ENCODE measurements at regions not wholly inside any gene's neighbourhood (a gene's known extent, or its start where the extent isn't known, plus 50 kb on each side); places are given as distances from the start of the nearest gene placed in this dataset.

- POLR2A ChIA-PET: no interaction called here
- peaks cover 26% of the 10 kb centered on the region for H3K27me3 Mint-ChIP-seq (ENCODE audit: insufficient read depth, unreplicated experiment)
- H3K9me3 Mint-ChIP-seq (ENCODE audit: unreplicated experiment): peaks cover 10% of the 10 kb centered on the region
- H3K4me1 Mint-ChIP-seq (ENCODE audit: low read depth, unreplicated experiment): no peaks in the 10 kb centered on the region
- H3K4me3 Mint-ChIP-seq (ENCODE audit: unreplicated experiment): no peak overlapping the region
- no TSS peak for BruUV-seq (replicated peaks)
- no peaks in the 10 kb centered on the region for H3K36me3 ChIP-seq (ENCODE audit: control insufficient read depth, insufficient read depth, low read length)
- peaks cover 7% of the 10 kb centered on the region for H3K9me3 ChIP-seq
- TF ChIP-seq, protein P1, sequence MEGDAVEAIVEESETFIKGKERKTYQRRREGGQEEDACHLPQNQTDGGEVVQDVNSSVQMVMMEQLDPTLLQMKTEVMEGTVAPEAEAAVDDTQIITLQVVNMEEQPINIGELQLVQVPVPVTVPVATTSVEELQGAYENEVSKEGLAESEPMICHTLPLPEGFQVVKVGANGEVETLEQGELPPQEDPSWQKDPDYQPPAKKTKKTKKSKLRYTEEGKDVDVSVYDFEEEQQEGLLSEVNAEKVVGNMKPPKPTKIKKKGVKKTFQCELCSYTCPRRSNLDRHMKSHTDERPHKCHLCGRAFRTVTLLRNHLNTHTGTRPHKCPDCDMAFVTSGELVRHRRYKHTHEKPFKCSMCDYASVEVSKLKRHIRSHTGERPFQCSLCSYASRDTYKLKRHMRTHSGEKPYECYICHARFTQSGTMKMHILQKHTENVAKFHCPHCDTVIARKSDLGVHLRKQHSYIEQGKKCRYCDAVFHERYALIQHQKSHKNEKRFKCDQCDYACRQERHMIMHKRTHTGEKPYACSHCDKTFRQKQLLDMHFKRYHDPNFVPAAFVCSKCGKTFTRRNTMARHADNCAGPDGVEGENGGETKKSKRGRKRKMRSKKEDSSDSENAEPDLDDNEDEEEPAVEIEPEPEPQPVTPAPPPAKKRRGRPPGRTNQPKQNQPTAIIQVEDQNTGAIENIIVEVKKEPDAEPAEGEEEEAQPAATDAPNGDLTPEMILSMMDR (IDR thresholded peaks at IDR 0.05; ENCODE audit: insufficient read depth in 1 of 2, low read depth in 1 of 2, low read length in 1 of 2, severe bottlenecking in 1 of 2, unreplicated experiment in 1 of 2): no peak
- H3K27ac Mint-ChIP-seq (ENCODE audit: unreplicated experiment): no peak overlapping the region
- no peak overlapping the region for H3K4me3 ChIP-seq (ENCODE audit: low read depth, low read length)
- no peak for DNase-seq
- CTCF ChIA-PET: no interaction called here
- intact Hi-C loops (cut with micrococcal nuclease; ENCODE audit: unreplicated experiment): no loop called here
- no peaks in the 10 kb centered on the region for H3K4me1 ChIP-seq
- H3K36me3 Mint-ChIP-seq (ENCODE audit: insufficient read depth, unreplicated experiment): no peaks in the 10 kb centered on the region
- H3K27me3 ChIP-seq (replicated peaks; ENCODE audit: control insufficient read depth, insufficient read depth, low read length): no peaks in the 10 kb centered on the region
Measured at GRCh38 chr13:112236016-112236415, 140.1 kb upstream of the SPACA7 start.

DNA sequence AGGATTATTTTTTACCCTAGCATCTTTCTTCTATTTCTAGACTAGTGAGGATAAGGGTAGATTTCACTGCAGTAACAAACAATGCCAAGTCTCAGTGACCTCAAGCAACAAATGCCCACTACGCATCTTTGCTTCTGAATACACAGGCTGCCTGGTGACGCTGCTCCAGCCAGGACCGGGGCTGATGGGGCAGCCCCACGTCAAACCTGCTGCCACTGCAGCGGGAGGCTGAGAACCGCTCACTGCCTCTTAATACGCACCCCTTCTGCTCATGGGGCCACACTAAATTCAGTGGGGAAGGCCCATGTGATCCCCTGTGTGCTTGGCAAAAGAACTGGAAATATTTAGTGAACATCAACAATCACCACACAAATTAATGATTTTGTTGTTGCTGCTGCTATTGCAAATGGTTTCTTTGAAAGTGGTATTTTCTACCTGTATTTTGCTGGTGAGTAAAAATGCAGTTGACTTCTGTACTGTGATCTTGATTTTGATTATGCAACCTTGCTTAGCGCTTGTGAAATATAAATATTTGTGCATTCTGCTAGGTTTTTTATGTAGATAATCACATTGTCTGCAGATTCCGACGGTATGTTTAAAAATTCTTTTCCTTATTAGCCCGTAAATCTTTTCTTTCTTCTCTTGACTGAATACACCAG lies 139.5 kb upstream of the SPACA7 start:
- no peaks in the 10 kb centered on the region for H3K4me1 Mint-ChIP-seq (ENCODE audit: low read depth, unreplicated experiment)
- no peaks in the 10 kb centered on the region for H3K27me3 ChIP-seq (replicated peaks; ENCODE audit: control insufficient read depth, insufficient read depth, low read length)
- H3K27me3 Mint-ChIP-seq (ENCODE audit: insufficient read depth, unreplicated experiment): peaks cover 27% of the 10 kb centered on the region

GRCh38 chr13:112238436-112238995 lies 137.6 kb upstream of the SPACA7 start:
- H3K27me3 Mint-ChIP-seq (ENCODE audit: insufficient read depth, unreplicated experiment): peaks cover 21% of the 10 kb centered on the region

More for the DNA sequence above, 139.5 kb upstream of the SPACA7 start:
- intact Hi-C loops (cut with micrococcal nuclease; ENCODE audit: unreplicated experiment): no loop called here
- H3K27ac Mint-ChIP-seq (ENCODE audit: unreplicated experiment): no peak overlapping the region
- no peaks in the 10 kb centered on the region for H3K36me3 Mint-ChIP-seq (ENCODE audit: insufficient read depth, unreplicated experiment)
- H3K36me3 ChIP-seq (ENCODE audit: control insufficient read depth, insufficient read depth, low read length): no peaks in the 10 kb centered on the region
- no peak for DNase-seq
- H3K4me3 Mint-ChIP-seq (ENCODE audit: unreplicated experiment): no peak overlapping the region
- TF ChIP-seq, protein P1 (IDR thresholded peaks at IDR 0.05; ENCODE audit: insufficient read depth in 1 of 2, low read depth in 1 of 2, low read length in 1 of 2, severe bottlenecking in 1 of 2, unreplicated experiment in 1 of 2): no peak
- POLR2A ChIA-PET: no interaction called here
- H3K4me1 ChIP-seq: no peaks in the 10 kb centered on the region
- H3K9me3 Mint-ChIP-seq (ENCODE audit: unreplicated experiment): peaks cover 10% of the 10 kb centered on the region
- no peak overlapping the region for H3K4me3 ChIP-seq (ENCODE audit: low read depth, low read length)
- CTCF ChIA-PET: no interaction called here
- peaks cover 7% of the 10 kb centered on the region for H3K9me3 ChIP-seq
- BruUV-seq (replicated peaks): no TSS peak

More at GRCh38 chr13:112238436-112238995, 137.6 kb upstream of the SPACA7 start:
- TF ChIP-seq, protein P1 (IDR thresholded peaks at IDR 0.05; ENCODE audit: insufficient read depth in 1 of 2, low read depth in 1 of 2, low read length in 1 of 2, severe bottlenecking in 1 of 2, unreplicated experiment in 1 of 2): no peak
- BruUV-seq (replicated peaks): no TSS peak
- no peak for DNase-seq
- Histone ChIP-seq H3K36me3 (ENCODE audit: control insufficient read depth, insufficient read depth, low read length) (no peaks in the 10 kb centered on the region), H3K4me3 (ENCODE audit: low read depth, low read length) (no peak overlapping the region), H3K9me3 (peaks cover 7% of the 10 kb centered on the region), H3K4me1 (no peaks in the 10 kb centered on the region), H3K27me3 (replicated peaks; ENCODE audit: control insufficient read depth, insufficient read depth, low read length) (no peaks in the 10 kb centered on the region)
- Mint-ChIP-seq H3K36me3 (ENCODE audit: insufficient read depth, unreplicated experiment) (no peaks in the 10 kb centered on the region), H3K27ac (ENCODE audit: unreplicated experiment) (no peak overlapping the region), H3K4me1 (ENCODE audit: low read depth, unreplicated experiment) (no peaks in the 10 kb centered on the region), H3K4me3 (ENCODE audit: unreplicated experiment) (no peak overlapping the region), H3K9me3 (ENCODE audit: unreplicated experiment) (peaks cover 10% of the 10 kb centered on the region)
- ChIA-PET CTCF (no interaction called here), POLR2A (no interaction called here)
- intact Hi-C loops (cut with micrococcal nuclease; ENCODE audit: unreplicated experiment): no loop called here
